Trophoblast cell (in vitro differentiated cells and primary cell): ENCODE measurements at regions not wholly inside any gene's neighbourhood (a gene's known extent, or its start where the extent isn't known, plus 50 kb on each side); places are given as distances from the start of the nearest gene placed in this dataset.

ENCODE experiments used
- DNase-seq, 2 donors: peaks; one replicate each; pipeline ENCODE4 v3.0.0-alpha.2; 2016
- H2AFZ ChIP-seq: 2 replicates; pipeline ENCODE4 v1.6.1; 2013; ENCODE audit warnings: low read length, moderate library complexity, mild to moderate bottlenecking; ENCODE audit not compliant: insufficient read depth, poor library complexity
- H2AK5ac ChIP-seq: 2 replicates; pipeline ENCODE4 v1.6.1; 2013; ENCODE audit warnings: mild to moderate bottlenecking, low read length
- H2BK120ac ChIP-seq: 2 replicates; pipeline ENCODE4 v1.6.1; 2013; ENCODE audit warnings: low read length, mild to moderate bottlenecking, moderate library complexity; ENCODE audit not compliant: insufficient read depth, poor library complexity
- H2BK12ac ChIP-seq: 2 replicates; pipeline ENCODE4 v1.6.1; 2013; ENCODE audit warnings: mild to moderate bottlenecking, low read length, moderate library complexity
- H2BK5ac ChIP-seq: 2 replicates; pipeline ENCODE4 v1.6.1; 2013; ENCODE audit warnings: low read length, low read depth, moderate library complexity, mild to moderate bottlenecking; ENCODE audit not compliant: poor library complexity
- H3K14ac ChIP-seq: 2 replicates; pipeline ENCODE4 v1.6.1; 2013; ENCODE audit warnings: mild to moderate bottlenecking, low read length
- H3K18ac ChIP-seq: 2 replicates; pipeline ENCODE4 v1.6.1; 2013; ENCODE audit warnings: mild to moderate bottlenecking, low read length
- H3K23ac ChIP-seq: 2 replicates; pipeline ENCODE4 v1.6.1; 2013; ENCODE audit warnings: low read length
- H3K27ac ChIP-seq: 2 replicates; pipeline ENCODE4 v1.5.1; 2013; ENCODE audit warnings: low read depth, mild to moderate bottlenecking, inconsistent platforms, low read length, moderate library complexity
- H3K27me3 ChIP-seq: 2 replicates; pipeline ENCODE4 v1.6.1; 2013; ENCODE audit warnings: inconsistent platforms, mild to moderate bottlenecking, low read length, moderate library complexity; ENCODE audit not compliant: insufficient read depth
- H3K36me3 ChIP-seq, 2 experiments: 1 replicate in 1 of 2; 2 replicates in 1 of 2; pipeline ENCODE4 v1.6.1; 2013; ENCODE audit warnings: low read length in 2 of 2, mild to moderate bottlenecking in 2 of 2, moderate library complexity in 1 of 2; ENCODE audit not compliant: insufficient read depth in 2 of 2, control insufficient read depth in 1 of 2
- H3K4ac ChIP-seq: 2 replicates; pipeline ENCODE4 v1.6.1; 2013; ENCODE audit warnings: low read depth, mild to moderate bottlenecking, low read length, moderate library complexity
- H3K4me1 ChIP-seq, 2 experiments: 1 replicate in 1 of 2; 2 replicates in 1 of 2; pipeline ENCODE4 v1.6.1; 2013; ENCODE audit warnings: low read length in 2 of 2, mild to moderate bottlenecking in 2 of 2, moderate library complexity in 1 of 2; ENCODE audit not compliant: insufficient read depth in 2 of 2, control insufficient read depth in 1 of 2
- H3K4me2 ChIP-seq: 2 replicates; pipeline ENCODE4 v1.6.1; 2013; ENCODE audit warnings: inconsistent platforms, mild to moderate bottlenecking, low read length, moderate library complexity
- H3K4me3 ChIP-seq: 2 replicates; pipeline ENCODE4 v1.5.1; 2013; ENCODE audit warnings: mild to moderate bottlenecking, low read depth, low read length, inconsistent platforms
- H3K79me1 ChIP-seq: one replicate; pipeline ENCODE4 v1.6.1; 2013; ENCODE audit warnings: low read length
- H3K79me2 ChIP-seq: 2 replicates; pipeline ENCODE4 v1.6.1; 2013; ENCODE audit warnings: low read length, mild to moderate bottlenecking; ENCODE audit not compliant: control insufficient read depth, insufficient read depth, poor library complexity
- H3K9ac ChIP-seq: 2 replicates; pipeline ENCODE4 v1.6.1; 2013; ENCODE audit warnings: mild to moderate bottlenecking, low read length
- H3K9me3 ChIP-seq: 2 replicates; pipeline ENCODE4 v1.6.1; 2013; ENCODE audit warnings: low read depth, mild to moderate bottlenecking, control low read depth, inconsistent platforms, low read length; ENCODE audit not compliant: insufficient read depth
- H4K12ac ChIP-seq: 2 replicates; pipeline ENCODE4 v1.6.1; 2013; ENCODE audit warnings: low read depth, mild to moderate bottlenecking, low read length, moderate library complexity
- H4K8ac ChIP-seq: 2 replicates; pipeline ENCODE4 v1.6.1; 2013; ENCODE audit warnings: low read depth, mild to moderate bottlenecking, low read length, moderate library complexity
- H4K91ac ChIP-seq: one replicate; pipeline ENCODE4 v1.6.1; 2013; ENCODE audit warnings: low read depth, mild to moderate bottlenecking, low read length, moderate library complexity
- WGBS: extraction: QIAGEN DNeasy Blood & Tissue Kit; methylation state at CpG from one replicate; pipeline ENCODE4 v1.1.7; 2013; ENCODE audit warnings: missing lambda C conversion rate; ENCODE audit not compliant: insufficient read length, insufficient coverage; ENCODE audit errors: extremely low coverage; 5-methylcytosine and 5-hydroxymethylcytosine counted together

DNA sequence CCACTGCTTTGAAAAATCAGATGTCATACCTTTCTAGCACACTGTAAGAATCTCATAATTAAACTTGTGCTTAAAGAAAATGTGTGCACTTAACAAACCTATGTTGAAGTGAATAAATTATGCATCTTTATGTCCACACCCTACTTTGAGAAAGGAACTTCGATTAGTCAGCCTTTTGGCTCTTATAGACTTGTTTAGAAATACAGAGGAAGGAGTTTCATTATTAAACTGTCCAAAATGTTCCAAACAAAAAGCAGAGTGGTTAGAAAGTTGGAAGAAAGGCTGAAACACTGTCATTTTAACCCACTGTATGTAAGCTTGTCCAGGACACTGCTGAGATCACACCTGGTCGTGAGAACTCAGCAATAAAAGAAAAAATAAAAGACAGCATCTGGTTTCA lies 863.2 kb upstream of the CHORDC1 start:
- no peak overlapping the region for H4K12ac ChIP-seq
- H4K8ac ChIP-seq: no peak overlapping the region
- no peak overlapping the region for H2AFZ ChIP-seq
- H2BK12ac ChIP-seq: no peak overlapping the region
- no peak overlapping the region for H3K23ac ChIP-seq
- no peaks in the 10 kb centered on the region for H3K4me1 ChIP-seq
- no peak overlapping the region for H3K4me2 ChIP-seq
- H3K4ac ChIP-seq: no peak overlapping the region
- no peak overlapping the region for H3K18ac ChIP-seq
- WGBS: no CpG with 5 or more reads among the region's 2 CpGs
- H3K36me3 ChIP-seq: no peaks in the 10 kb centered on the region
- H2BK5ac ChIP-seq: no peak overlapping the region
- H3K79me1 ChIP-seq: no peaks in the 10 kb centered on the region
- no peak overlapping the region for H2BK120ac ChIP-seq
- no peak overlapping the region for H4K91ac ChIP-seq
- no peak overlapping the region for H3K14ac ChIP-seq
- H3K27me3 ChIP-seq: no peaks in the 10 kb centered on the region
- no peak overlapping the region for H3K27ac ChIP-seq
- H3K4me3 ChIP-seq: no peak overlapping the region
- H3K79me2 ChIP-seq: no peaks in the 10 kb centered on the region
- H3K9ac ChIP-seq: no peak overlapping the region
- no peak for DNase-seq
- H2AK5ac ChIP-seq: no peak overlapping the region
- H3K9me3 ChIP-seq: no peaks in the 10 kb centered on the region

DNA sequence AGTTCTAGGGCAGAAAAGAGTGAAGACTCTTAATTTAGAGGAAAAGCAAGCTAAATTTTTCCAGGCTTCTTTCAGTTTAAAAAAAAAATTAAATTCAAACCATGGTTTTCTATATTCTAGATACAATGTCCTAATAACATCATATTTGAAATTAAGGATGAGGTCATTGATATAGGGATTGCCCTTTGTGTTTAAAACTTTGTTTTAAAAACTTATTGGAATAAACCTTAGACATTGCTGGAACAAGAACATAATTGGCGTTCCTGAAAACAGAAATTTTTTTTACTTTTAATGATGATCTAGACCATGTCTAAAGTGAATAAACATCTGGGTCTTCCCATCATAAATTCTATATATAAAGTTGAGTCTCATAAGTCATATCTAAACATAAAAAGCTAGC lies 859.4 kb upstream of the CHORDC1 start:
- H3K27ac ChIP-seq: no peak overlapping the region
- no peak for DNase-seq

DNA sequence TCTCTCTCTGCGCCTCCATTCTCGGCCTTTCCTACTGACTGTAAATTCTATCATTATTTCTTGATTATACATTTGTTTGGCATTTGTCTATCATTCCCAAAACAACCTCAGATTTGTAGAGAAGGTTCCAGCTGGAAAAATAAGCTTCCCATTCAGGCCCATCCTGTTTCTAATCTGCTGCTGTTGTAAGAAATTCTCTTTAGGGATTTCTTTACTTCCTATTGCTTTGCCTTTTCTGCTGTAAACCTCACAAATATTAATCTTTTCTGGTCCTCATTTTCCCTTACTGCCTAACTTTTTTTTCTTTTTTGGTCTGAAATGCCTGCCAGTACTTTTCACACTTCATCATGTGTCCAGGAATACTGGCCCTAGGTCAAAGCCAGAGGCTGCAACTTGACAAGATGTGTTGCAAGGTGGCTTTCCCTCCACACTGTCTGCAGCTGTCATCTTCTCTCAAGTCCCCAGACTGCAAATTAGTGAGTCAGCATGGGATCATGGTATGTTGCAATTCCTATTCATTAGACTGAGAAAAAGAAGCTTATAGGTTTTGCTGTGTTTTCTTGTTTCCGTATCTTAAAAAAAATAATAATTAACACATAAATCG lies 858.7 kb upstream of the CHORDC1 start:
- Histone ChIP-seq H3K79me1 (no peaks in the 10 kb centered on the region), H2BK5ac (no peak overlapping the region), H3K36me3 (no peaks in the 10 kb centered on the region), H3K4me1 (no peaks in the 10 kb centered on the region), H3K79me2 (no peaks in the 10 kb centered on the region), H3K4me2 (no peak overlapping the region), H4K12ac (no peak overlapping the region), H3K4ac (no peak overlapping the region), H2BK120ac (no peak overlapping the region), H3K9ac (no peak overlapping the region), H3K23ac (no peak overlapping the region), H3K27ac (no peak overlapping the region), H4K91ac (no peak overlapping the region), H3K18ac (no peak overlapping the region), H3K4me3 (no peak overlapping the region), H3K9me3 (no peaks in the 10 kb centered on the region), H4K8ac (no peak overlapping the region), H2BK12ac (no peak overlapping the region), H3K14ac (no peak overlapping the region), H3K27me3 (no peaks in the 10 kb centered on the region), H2AK5ac (no peak overlapping the region), H2AFZ (no peak overlapping the region)
- peak; percentile 30 to 36 for DNase-seq
- WGBS: no CpG with 5 or more reads among the region's 4 CpGs

More for the DNA sequence above, 859.4 kb upstream of the CHORDC1 start:
- Histone ChIP-seq H3K14ac (no peak overlapping the region), H3K9me3 (no peaks in the 10 kb centered on the region), H3K79me2 (no peaks in the 10 kb centered on the region), H3K4ac (no peak overlapping the region), H3K4me2 (no peak overlapping the region), H3K23ac (no peak overlapping the region), H3K27me3 (no peaks in the 10 kb centered on the region), H2BK12ac (no peak overlapping the region), H3K18ac (no peak overlapping the region), H2AK5ac (no peak overlapping the region), H4K8ac (no peak overlapping the region), H3K4me1 (no peaks in the 10 kb centered on the region), H2BK5ac (no peak overlapping the region), H3K4me3 (no peak overlapping the region), H2BK120ac (no peak overlapping the region), H4K91ac (no peak overlapping the region), H3K9ac (no peak overlapping the region), H2AFZ (no peak overlapping the region), H3K79me1 (no peaks in the 10 kb centered on the region), H3K36me3 (no peaks in the 10 kb centered on the region), H4K12ac (no peak overlapping the region)
- no CpG with 5 or more reads among the region's 1 CpG for WGBS

GRCh38 chr11:91078221-91078620 lies 855.4 kb upstream of the CHORDC1 start:
- H3K4me3 ChIP-seq: no peak overlapping the region
- no peak overlapping the region for H2BK12ac ChIP-seq
- H3K14ac ChIP-seq: no peak overlapping the region
- no peak for DNase-seq
- H3K23ac ChIP-seq: no peak overlapping the region
- no peak overlapping the region for H2BK120ac ChIP-seq
- no peak overlapping the region for H4K8ac ChIP-seq
- no peak overlapping the region for H4K91ac ChIP-seq
- no peak overlapping the region for H3K9ac ChIP-seq
- no peaks in the 10 kb centered on the region for H3K79me1 ChIP-seq
- H3K79me2 ChIP-seq: no peaks in the 10 kb centered on the region
- no peaks in the 10 kb centered on the region for H3K36me3 ChIP-seq
- H2AK5ac ChIP-seq: no peak overlapping the region
- no peak overlapping the region for H3K18ac ChIP-seq
- 100% methylated on average over 2 of the region's 5 CpGs for WGBS
- H2BK5ac ChIP-seq: no peak overlapping the region
- no peak overlapping the region for H2AFZ ChIP-seq
- no peak overlapping the region for H3K4me2 ChIP-seq
- no peaks in the 10 kb centered on the region for H3K9me3 ChIP-seq
- no peaks in the 10 kb centered on the region for H3K4me1 ChIP-seq
- H3K4ac ChIP-seq: no peak overlapping the region
- no peak overlapping the region for H3K27ac ChIP-seq
- no peaks in the 10 kb centered on the region for H3K27me3 ChIP-seq
- H4K12ac ChIP-seq: no peak overlapping the region
